Kidney (tissue), 13 donors: ENCODE measurements at regions not wholly inside any gene's neighbourhood (a gene's known extent, or its start where the extent isn't known, plus 50 kb on each side); places are given as distances from the start of the nearest gene placed in this dataset.

Experiments used
- DNase-seq, 5 donors: peaks; one replicate each; pipeline ENCODE4 v3.0.0-alpha.2; 2013 to 2020
- FAIRE-seq: peaks from 2 replicates; lab custom pipeline; 2012; peaks lifted over from hg19 to GRCh38; lab: Jason Lieb, UNC
- H3K27ac ChIP-seq, 2 donors: one replicate each; pipeline ENCODE4 v1.7.0; 2013; ENCODE audit warnings: low read depth in 2 of 2, low read length in 2 of 2, inconsistent platforms in 1 of 2
- H3K27me3 ChIP-seq: one replicate; pipeline ENCODE4 v1.7.1; 2013; ENCODE audit warnings: low read length, inconsistent platforms; ENCODE audit not compliant: control insufficient read depth, insufficient read depth
- H3K36me3 ChIP-seq, 3 donors: one replicate each; pipeline versions ENCODE4 v1.7.0 to v1.7.1; 2013; ENCODE audit warnings: low read length in 3 of 3, control low read depth in 1 of 3, inconsistent platforms in 1 of 3; ENCODE audit not compliant: insufficient read depth in 3 of 3, control insufficient read depth in 2 of 3
- H3K4me1 ChIP-seq, 3 donors: one replicate each; pipeline versions ENCODE4 v1.7.0 to v1.7.1; 2013; ENCODE audit warnings: low read length in 3 of 3, inconsistent platforms in 1 of 3, low read depth in 1 of 3; ENCODE audit not compliant: control insufficient read depth in 2 of 3, insufficient read depth in 2 of 3
- H3K4me3 ChIP-seq, 3 donors: one replicate each; pipeline versions ENCODE4 v1.7.0 to v1.8.1; 2013; ENCODE audit warnings: low read length in 3 of 3, control low read depth in 1 of 3, inconsistent platforms in 1 of 3
- H3K9ac ChIP-seq, 3 donors: one replicate each; pipeline versions ENCODE4 v1.7.0 to v1.7.1; 2013; ENCODE audit warnings: low read length in 3 of 3, control low read depth in 1 of 3, inconsistent platforms in 1 of 3
- H3K9me3 ChIP-seq, 3 donors: one replicate each; pipeline versions ENCODE4 v1.7.0 to v1.7.1; 2013; ENCODE audit warnings: low read length in 3 of 3, control low read depth in 1 of 3, inconsistent platforms in 1 of 3; ENCODE audit not compliant: control insufficient read depth in 2 of 3, insufficient read depth in 1 of 3
- intact Hi-C: fragments of 100-400 bp; cut with DNase I; formaldehyde crosslinking; loops from one replicate; pipeline ENCODE4 v1.11.1; 2022
- TF ChIP-seq, protein P1 (sequence below): IDR thresholded peaks from 3 replicates; pipeline ENCODE4 v1.5.1; 2012; ENCODE audit warnings: mild to moderate bottlenecking, moderate library complexity, borderline replicate concordance; ENCODE audit not compliant: insufficient read depth; ENCODE audit errors: extremely low read depth
- donor health status: control.
- donor health status: control.
- donor health status: control.
- donor health status: control.
- donor health status: control.
- donor health status: DM: yes; HTN: yes; CAD: no.
- donor health status: Normal renal cell carcinoma (clear cell type).

DNA sequence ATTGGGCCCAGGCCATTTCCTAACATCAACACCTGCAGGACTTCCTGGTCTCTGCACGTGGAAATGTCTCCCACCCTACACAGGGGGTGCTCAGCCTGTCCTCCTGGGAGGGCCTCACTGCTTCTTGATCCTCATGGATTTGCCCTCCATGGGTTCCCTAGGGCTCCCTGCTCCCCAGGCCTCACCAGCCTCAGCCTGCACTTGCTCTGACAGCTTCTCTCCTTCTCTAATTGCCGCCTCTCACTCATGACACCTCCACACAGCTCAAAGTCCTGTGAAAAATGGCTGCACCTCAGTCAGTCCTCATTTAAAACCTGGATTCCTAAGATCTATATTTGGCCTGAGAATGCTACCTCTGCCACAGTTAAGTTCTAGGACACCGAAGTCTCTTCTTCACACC, 130.6 kb downstream of the PXDC1 start:
- no peak overlapping the region for H3K9ac ChIP-seq
- no peaks in the 10 kb centered on the region for H3K4me1 ChIP-seq
- no peak for FAIRE-seq
- TF ChIP-seq, protein P1, sequence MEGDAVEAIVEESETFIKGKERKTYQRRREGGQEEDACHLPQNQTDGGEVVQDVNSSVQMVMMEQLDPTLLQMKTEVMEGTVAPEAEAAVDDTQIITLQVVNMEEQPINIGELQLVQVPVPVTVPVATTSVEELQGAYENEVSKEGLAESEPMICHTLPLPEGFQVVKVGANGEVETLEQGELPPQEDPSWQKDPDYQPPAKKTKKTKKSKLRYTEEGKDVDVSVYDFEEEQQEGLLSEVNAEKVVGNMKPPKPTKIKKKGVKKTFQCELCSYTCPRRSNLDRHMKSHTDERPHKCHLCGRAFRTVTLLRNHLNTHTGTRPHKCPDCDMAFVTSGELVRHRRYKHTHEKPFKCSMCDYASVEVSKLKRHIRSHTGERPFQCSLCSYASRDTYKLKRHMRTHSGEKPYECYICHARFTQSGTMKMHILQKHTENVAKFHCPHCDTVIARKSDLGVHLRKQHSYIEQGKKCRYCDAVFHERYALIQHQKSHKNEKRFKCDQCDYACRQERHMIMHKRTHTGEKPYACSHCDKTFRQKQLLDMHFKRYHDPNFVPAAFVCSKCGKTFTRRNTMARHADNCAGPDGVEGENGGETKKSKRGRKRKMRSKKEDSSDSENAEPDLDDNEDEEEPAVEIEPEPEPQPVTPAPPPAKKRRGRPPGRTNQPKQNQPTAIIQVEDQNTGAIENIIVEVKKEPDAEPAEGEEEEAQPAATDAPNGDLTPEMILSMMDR = no peak
- no peaks in the 10 kb centered on the region for H3K27me3 ChIP-seq
- no peak overlapping the region for H3K27ac ChIP-seq
- no peaks in the 10 kb centered on the region for H3K9me3 ChIP-seq
- no peak overlapping the region for H3K4me3 ChIP-seq
- intact Hi-C loops = no loop called here
- H3K36me3 ChIP-seq = peaks cover 0 to 3% (median 0%) of the 10 kb centered on the region in 3 donors
- no peak for DNase-seq

GRCh38 chr6:3620389-3620788, 131.1 kb downstream of the PXDC1 start:
- no peak for FAIRE-seq

DNA sequence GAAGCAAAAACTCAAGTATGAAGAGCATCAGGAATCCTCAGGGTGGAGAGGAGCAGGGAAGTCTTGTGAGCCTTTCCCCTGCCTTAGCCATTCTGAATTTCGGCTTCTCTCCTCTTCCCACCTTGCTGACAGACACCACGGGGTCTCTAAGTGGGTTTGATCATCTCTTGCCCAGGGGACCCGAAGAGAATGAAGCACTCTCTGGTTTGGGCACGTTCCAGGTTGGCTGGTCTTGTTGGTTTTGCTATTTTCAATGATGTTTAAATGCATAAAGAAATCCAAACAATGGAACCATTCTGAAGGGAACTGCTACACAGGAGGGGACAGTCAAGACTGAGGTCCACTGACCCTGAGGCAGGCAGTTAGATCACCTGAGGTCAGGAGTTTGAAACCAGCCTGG, 131.7 kb downstream of the PXDC1 start:
- DNase-seq (no peak), FAIRE-seq (no peak)
- no peaks in the 10 kb centered on the region for H3K27me3 ChIP-seq
- intact Hi-C loops = no loop called here
- H3K4me3 ChIP-seq = no peak overlapping the region
- no peaks in the 10 kb centered on the region for H3K4me1 ChIP-seq
- H3K27ac ChIP-seq = no peak overlapping the region
- H3K36me3 ChIP-seq = peaks cover 0 to 3% (median 0%) of the 10 kb centered on the region in 3 donors
- H3K9ac ChIP-seq = no peak overlapping the region
- TF ChIP-seq, protein P1 = no peak
- no peaks in the 10 kb centered on the region for H3K9me3 ChIP-seq

More at GRCh38 chr6:3620389-3620788, 131.1 kb downstream of the PXDC1 start:
- Histone ChIP-seq H3K4me3 (no peak overlapping the region), H3K4me1 (no peaks in the 10 kb centered on the region), H3K27me3 (no peaks in the 10 kb centered on the region), H3K36me3 (peaks cover 0 to 3% (median 0%) of the 10 kb centered on the region in 3 donors), H3K27ac (no peak overlapping the region), H3K9ac (no peak overlapping the region), H3K9me3 (no peaks in the 10 kb centered on the region)
- DNase-seq = no peak
- intact Hi-C loops = no loop called here
- TF ChIP-seq, protein P1 = no peak

- no peak for DNase-seq
- Histone ChIP-seq H3K27me3 (no peaks in the 10 kb centered on the region), H3K4me1 (no peaks in the 10 kb centered on the region), H3K27ac (no peak overlapping the region), H3K4me3 (no peak overlapping the region), H3K9me3 (no peaks in the 10 kb centered on the region), H3K9ac (no peak overlapping the region), H3K36me3 (peaks cover 0 to 3% (median 0%) of the 10 kb centered on the region in 3 donors)
- no peak for FAIRE-seq
- intact Hi-C loops = no loop called here
- TF ChIP-seq, protein P1 = no peak
These were observed 132.3 kb downstream of the PXDC1 start for GRCh38 chr6:3619201-3619600.
